PC-3 (cell line): ENCODE measurements at regions not wholly inside any gene's neighbourhood (a gene's known extent, or its start where the extent isn't known, plus 50 kb on each side); places are given as distances from the start of the nearest gene placed in this dataset.

Source experiments
- ATAC-seq: fragments of 200-7000 bp; cut with Tn5 transposase; 2 replicates; pipeline ENCODE4 v1.9.1; 2020; ENCODE audit warnings: mild to moderate bottlenecking, moderate library complexity
- BruUV-seq: library from RNA; stranded (reverse); fragments of 400-500 nt; replicated peaks from 2 replicates; lab custom pipeline; 2021; lab: Mats Ljungman, UMichigan
- CTCF ChIA-PET: fragments of 300-600 bp; sonication (Branson Sonifier 250); formaldehyde crosslinking; loops from one replicate; lab custom pipeline; 2022; ENCODE audit warnings: antibody characterized with exemption; lab: Charles Lee
- POLR2A ChIA-PET: fragments of 300-600 bp; sonication (Branson Sonifier 250); formaldehyde crosslinking; loops from one replicate; lab custom pipeline; 2022; ENCODE audit warnings: antibody characterized with exemption; ENCODE audit not compliant: unreplicated experiment; lab: Charles Lee
- DNase-seq: peaks from one replicate; pipeline ENCODE4 v3.0.0-alpha.2; 2015
- H2AFZ ChIP-seq: fragments of 300-600 bp; sonication (generic); 2 replicates; pipeline ENCODE4 v1.6.0; 2016; ENCODE audit warnings: antibody characterized with exemption, low read length
- H3F3A ChIP-seq: fragments of 300-600 bp; sonication (generic); one replicate; pipeline ENCODE4 v1.6.0; 2017; ENCODE audit warnings: antibody characterized with exemption, low read length, control low read depth, mild to moderate bottlenecking; ENCODE audit not compliant: unreplicated experiment
- H3K27ac ChIP-seq: fragments of 300-600 bp; sonication (generic); 2 replicates; pipeline ENCODE4 v1.5.1; 2016; ENCODE audit warnings: mild to moderate bottlenecking, low read length
- H3K27me3 ChIP-seq: fragments of 300-600 bp; sonication (generic); 2 replicates; pipeline ENCODE4 v1.6.1; 2016; ENCODE audit warnings: low read length, mixed read lengths
- H3K36me3 ChIP-seq: fragments of 300-600 bp; sonication (generic); 2 replicates; pipeline ENCODE4 v1.6.1; 2016; ENCODE audit warnings: low read depth, mixed run types, low read length, mixed read lengths
- H3K4me1 ChIP-seq: fragments of 300-600 bp; sonication (generic); 2 replicates; pipeline ENCODE4 v1.5.1; 2016; ENCODE audit warnings: low read length; ENCODE audit not compliant: insufficient read depth
- H3K4me2 ChIP-seq: fragments of 300-600 bp; sonication (generic); 2 replicates; pipeline ENCODE4 v1.6.0; 2016; ENCODE audit warnings: low read length
- H3K4me3 ChIP-seq: fragments of 300-600 bp; sonication (generic); 2 replicates; pipeline ENCODE4 v1.5.1; 2016; ENCODE audit warnings: mild to moderate bottlenecking, low read length, mixed read lengths
- H3K79me2 ChIP-seq: fragments of 300-600 bp; sonication (generic); 2 replicates; pipeline ENCODE4 v1.6.1; 2017; ENCODE audit warnings: low read length, mixed read lengths
- H3K9ac ChIP-seq: fragments of 300-600 bp; sonication (generic); 2 replicates; pipeline ENCODE4 v1.6.0; 2016; ENCODE audit warnings: mild to moderate bottlenecking, low read length
- H3K9me2 ChIP-seq: fragments of 300-600 bp; sonication (generic); replicated peaks from 2 replicates; pipeline ENCODE4 v1.6.1; 2016; ENCODE audit warnings: mixed run types, low read length, mixed read lengths
- H3K9me3 ChIP-seq: fragments of 300-600 bp; sonication (generic); 2 replicates; pipeline ENCODE4 v1.6.1; 2016; ENCODE audit warnings: low read length, mixed read lengths
- H4K20me1 ChIP-seq: fragments of 300-600 bp; sonication (generic); 2 replicates; pipeline ENCODE4 v1.6.1; 2016; ENCODE audit warnings: low read length, mixed read lengths
- EZH2 ChIP-seq: fragments of 300-600 bp; sonication (generic); IDR thresholded peaks from one replicate; pipeline ENCODE4 v1.6.1; 2017; ENCODE audit warnings: antibody characterized with exemption, mild to moderate bottlenecking, low read length; ENCODE audit not compliant: unreplicated experiment
- EZH2phosphoT487 ChIP-seq: fragments of 300-600 bp; sonication (generic); IDR thresholded peaks from 2 replicates; pipeline ENCODE4 v1.6.1; 2018; ENCODE audit warnings: mild to moderate bottlenecking, antibody characterized with exemption, low read length, borderline replicate concordance
- intact Hi-C: fragments of 100-400 bp; cut with micrococcal nuclease; formaldehyde crosslinking; loops from 2 replicates; pipeline ENCODE4 v1.9.0; 2023
- TF ChIP-seq, protein P1 (sequence below): fragments of 300-600 bp; sonication (generic); conservative IDR thresholded peaks from 2 replicates; pipeline ENCODE4 v1.5.1; 2017; ENCODE audit warnings: antibody characterized with exemption, low read depth, mild to moderate bottlenecking, low read length

DNA sequence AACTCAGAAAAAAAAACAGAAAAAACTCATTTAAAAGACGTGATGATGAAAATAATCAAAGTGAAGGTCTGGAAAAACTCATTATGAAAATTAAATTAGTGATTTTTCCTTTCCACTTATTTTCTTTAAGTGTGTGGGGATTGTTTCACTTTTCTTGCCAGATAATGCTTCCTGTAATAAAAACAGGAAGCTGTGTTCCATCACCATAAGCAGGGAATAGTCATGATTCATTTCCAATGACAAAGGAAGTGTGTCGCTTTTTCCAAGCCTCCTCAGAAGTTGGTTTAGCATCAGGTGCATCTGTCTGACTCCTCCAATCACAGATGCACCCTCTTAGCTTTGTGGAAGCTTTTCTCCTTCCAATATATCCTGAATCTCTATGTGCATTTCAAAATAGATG, 2068.7 kb downstream of the MAT2B start:
- Histone ChIP-seq H3K9me3 (no peaks in the 10 kb centered on the region), H3K4me2 (no peak overlapping the region), H3K79me2 (no peaks in the 10 kb centered on the region), H3K27me3 (no peaks in the 10 kb centered on the region), H3K4me1 (no peaks in the 10 kb centered on the region), H3K9me2 (no peaks in the 10 kb centered on the region), H3K9ac (no peak overlapping the region), H3K4me3 (no peak overlapping the region), H3K36me3 (no peaks in the 10 kb centered on the region), H2AFZ (no peak overlapping the region), H3F3A (no peaks in the 10 kb centered on the region), H3K27ac (no peak overlapping the region), H4K20me1 (no peaks in the 10 kb centered on the region)
- intact Hi-C loops, result no loop called here
- ATAC-seq, result no peak; the same call in 1 of the 2 replicates
- POLR2A ChIA-PET, result no interaction called here
- BruUV-seq, result no TSS peak
- no peak for DNase-seq
- TF ChIP-seq EZH2phosphoT487 (no peak), EZH2 (no peak)
- TF ChIP-seq, protein P1, sequence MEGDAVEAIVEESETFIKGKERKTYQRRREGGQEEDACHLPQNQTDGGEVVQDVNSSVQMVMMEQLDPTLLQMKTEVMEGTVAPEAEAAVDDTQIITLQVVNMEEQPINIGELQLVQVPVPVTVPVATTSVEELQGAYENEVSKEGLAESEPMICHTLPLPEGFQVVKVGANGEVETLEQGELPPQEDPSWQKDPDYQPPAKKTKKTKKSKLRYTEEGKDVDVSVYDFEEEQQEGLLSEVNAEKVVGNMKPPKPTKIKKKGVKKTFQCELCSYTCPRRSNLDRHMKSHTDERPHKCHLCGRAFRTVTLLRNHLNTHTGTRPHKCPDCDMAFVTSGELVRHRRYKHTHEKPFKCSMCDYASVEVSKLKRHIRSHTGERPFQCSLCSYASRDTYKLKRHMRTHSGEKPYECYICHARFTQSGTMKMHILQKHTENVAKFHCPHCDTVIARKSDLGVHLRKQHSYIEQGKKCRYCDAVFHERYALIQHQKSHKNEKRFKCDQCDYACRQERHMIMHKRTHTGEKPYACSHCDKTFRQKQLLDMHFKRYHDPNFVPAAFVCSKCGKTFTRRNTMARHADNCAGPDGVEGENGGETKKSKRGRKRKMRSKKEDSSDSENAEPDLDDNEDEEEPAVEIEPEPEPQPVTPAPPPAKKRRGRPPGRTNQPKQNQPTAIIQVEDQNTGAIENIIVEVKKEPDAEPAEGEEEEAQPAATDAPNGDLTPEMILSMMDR, result no peak
- CTCF ChIA-PET, result no interaction called here

DNA sequence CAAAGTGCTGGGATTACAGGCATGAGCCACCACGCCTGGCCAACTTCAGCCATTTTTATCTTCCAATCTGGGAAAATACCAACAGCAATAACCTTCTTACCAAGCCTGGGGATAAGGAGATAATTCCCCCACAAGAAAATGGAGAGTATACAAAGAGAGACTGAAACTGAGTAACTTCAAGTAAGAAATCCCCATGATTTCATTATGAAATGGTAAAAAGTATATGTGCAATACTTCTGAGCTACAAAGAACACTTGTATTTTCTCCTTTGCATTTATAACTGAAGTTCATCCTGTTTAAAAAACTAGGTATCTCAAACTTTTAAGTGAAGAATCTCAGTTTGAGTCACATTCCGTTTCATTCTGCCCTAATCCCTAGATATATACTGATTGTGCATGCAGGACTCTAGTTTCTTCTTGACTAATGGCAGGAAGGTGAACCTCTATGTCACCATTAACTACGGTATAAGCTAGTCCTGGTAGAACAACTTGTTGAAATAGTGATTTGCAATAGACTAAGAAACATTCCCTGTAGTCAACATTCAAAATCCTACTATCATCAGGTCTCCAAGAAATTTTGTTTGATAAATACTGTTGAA, 2071.4 kb downstream of the MAT2B start:
- Histone ChIP-seq H3K9me2 (no peaks in the 10 kb centered on the region), H3K9me3 (0 out of 2 replicates have a peak, but pooled peaks cover 2% of the 10 kb centered on the region)
- POLR2A ChIA-PET, result no interaction called here

DNA sequence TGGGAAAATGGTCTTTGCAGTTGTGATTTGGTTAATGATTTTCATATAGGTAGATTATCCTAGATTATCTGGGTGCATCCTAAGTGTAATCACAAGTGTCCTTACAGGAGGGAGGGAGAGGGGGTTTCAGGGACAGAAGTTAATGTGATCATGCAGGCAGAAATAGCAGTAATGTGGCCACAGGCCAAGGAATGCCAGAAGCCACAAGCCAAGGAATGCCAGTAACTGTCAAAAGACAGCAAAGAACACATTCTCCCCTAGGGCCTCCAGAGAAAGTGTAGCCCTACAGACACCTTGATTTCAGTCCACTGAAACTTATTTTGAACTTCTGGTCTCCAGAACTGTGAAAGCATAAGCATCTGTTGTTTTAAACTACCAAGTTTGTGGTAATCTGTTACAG, 2074.5 kb downstream of the MAT2B start:
- 0 out of 2 replicates have a peak, but pooled peaks cover 2% of the 10 kb centered on the region for H3K9me3 ChIP-seq
- no peak overlapping the region for H3K4me3 ChIP-seq
- H3K4me2 ChIP-seq, result no peak overlapping the region
- H3K4me1 ChIP-seq, result no peaks in the 10 kb centered on the region
- no TSS peak for BruUV-seq
- H3K79me2 ChIP-seq, result no peaks in the 10 kb centered on the region
- no peaks in the 10 kb centered on the region for H3K9me2 ChIP-seq
- no peaks in the 10 kb centered on the region for H3K27me3 ChIP-seq
- H3F3A ChIP-seq, result no peaks in the 10 kb centered on the region
- TF ChIP-seq EZH2, result no peak
- TF ChIP-seq, protein P1, result no peak
- no peak for TF ChIP-seq EZH2phosphoT487
- no peak overlapping the region for H3K27ac ChIP-seq
- no peak overlapping the region for H2AFZ ChIP-seq
- POLR2A ChIA-PET, result no interaction called here
- intact Hi-C loops, result no loop called here
- CTCF ChIA-PET, result no interaction called here
- ATAC-seq (no peak), DNase-seq (no peak)
- no peaks in the 10 kb centered on the region for H4K20me1 ChIP-seq
- H3K36me3 ChIP-seq, result no peaks in the 10 kb centered on the region
- H3K9ac ChIP-seq, result no peak overlapping the region

More for the DNA sequence above, 2071.4 kb downstream of the MAT2B start:
- Histone ChIP-seq H3K36me3 (no peaks in the 10 kb centered on the region), H3F3A (no peaks in the 10 kb centered on the region), H3K9ac (no peak overlapping the region), H2AFZ (no peak overlapping the region), H3K4me3 (no peak overlapping the region), H3K4me2 (no peak overlapping the region), H3K4me1 (no peaks in the 10 kb centered on the region), H3K79me2 (no peaks in the 10 kb centered on the region), H4K20me1 (no peaks in the 10 kb centered on the region), H3K27ac (no peak overlapping the region), H3K27me3 (no peaks in the 10 kb centered on the region)
- TF ChIP-seq EZH2 (no peak), EZH2phosphoT487 (no peak)
- TF ChIP-seq, protein P1, result no peak
- intact Hi-C loops, result no loop called here
- BruUV-seq, result no TSS peak
- no peak for ATAC-seq
- CTCF ChIA-PET, result no interaction called here
- DNase-seq, result no peak
